CD1c-positive myeloid dendritic cell (primary cell): ENCODE measurements at regions not wholly inside any gene's neighbourhood (a gene's known extent, or its start where the extent isn't known, plus 50 kb on each side); places are given as distances from the start of the nearest gene placed in this dataset.

Experiments
- DNase-seq: peaks from one replicate; pipeline ENCODE4 v3.0.0-alpha.2; 2016; ENCODE audit errors: extremely low spot score

GRCh38 chr6:159479146-159479545, 213.9 kb downstream of the SOD2 start:
- no peak for DNase-seq

- DNase-seq, result no peak
Observed at GRCh38 chr6:159473475-159474263, 219.4 kb downstream of the SOD2 start.

GRCh38 chr6:159470397-159470796, 222.6 kb downstream of the SOD2 start:
- DNase-seq, result no peak

GRCh38 chr6:159469443-159469842, 223.6 kb downstream of the SOD2 start:
- no peak for DNase-seq

GRCh38 chr6:159468994-159469393, 224.0 kb downstream of the SOD2 start:
- DNase-seq, result no peak

- no peak for DNase-seq
Observed at GRCh38 chr6:159467473-159468041, 225.5 kb downstream of the SOD2 start.

GRCh38 chr6:159466926-159467325, 226.1 kb downstream of the SOD2 start:
- DNase-seq, result no peak

- DNase-seq, result no peak
Observed at GRCh38 chr6:159464816-159465215, 228.2 kb downstream of the SOD2 start.

GRCh38 chr6:159463119-159463829, 229.8 kb downstream of the SOD2 start:
- DNase-seq, result no peak

- DNase-seq, result no peak
Observed at GRCh38 chr6:159462431-159462830, 230.6 kb downstream of the SOD2 start.

- DNase-seq, result no peak
Observed at GRCh38 chr6:159461998-159462397, 231.0 kb downstream of the SOD2 start.

GRCh38 chr6:159461266-159461665, 231.8 kb downstream of the SOD2 start:
- no peak for DNase-seq

GRCh38 chr6:159460476-159460875, 232.6 kb downstream of the SOD2 start:
- DNase-seq, result no peak

- DNase-seq, result no peak
Observed at GRCh38 chr6:159456349-159456748, 236.7 kb downstream of the SOD2 start.

GRCh38 chr6:159455700-159456274, 237.3 kb downstream of the SOD2 start:
- DNase-seq, result no peak

GRCh38 chr6:159450815-159451465, 242.1 kb downstream of the SOD2 start:
- DNase-seq, result no peak

GRCh38 chr6:159446340-159446739, 246.7 kb downstream of the SOD2 start:
- DNase-seq, result no peak

- DNase-seq, result no peak
Observed at GRCh38 chr6:159445351-159445750, 247.7 kb downstream of the SOD2 start.

- DNase-seq, result no peak
Observed at GRCh38 chr6:159444056-159444760, 248.8 kb downstream of the SOD2 start.

- DNase-seq, result no peak
Observed at GRCh38 chr6:159443417-159443920, 249.6 kb downstream of the SOD2 start.

GRCh38 chr6:159441704-159441981, 251.4 kb downstream of the SOD2 start:
- DNase-seq, result no peak
